Esophagus squamous epithelium (tissue), 5 donors: ENCODE measurements at regions not wholly inside any gene's neighbourhood (a gene's known extent, or its start where the extent isn't known, plus 50 kb on each side); places are given as distances from the start of the nearest gene placed in this dataset.

Experiments used
- DNase-seq: peaks from one replicate; lab custom pipeline; 2025; lab: John Stamatoyannopoulos, UW
- H3K27ac ChIP-seq, 4 donors: fragments of 200-600 bp; sonication (generic); one replicate each; pipeline ENCODE4 v1.5.1; 2016 to 2019; ENCODE audit warnings: mild to moderate bottlenecking in 1 of 4
- H3K27me3 ChIP-seq, 4 donors: fragments of 200-600 bp; sonication (generic); 1 replicate in 3 of 4; 2 replicates in 1 of 4; pipeline versions ENCODE4 v1.5.1 to v1.6.0; 2017 to 2021; ENCODE audit warnings: antibody characterized with exemption in 1 of 4
- H3K36me3 ChIP-seq, 3 donors: fragments of 200-600 bp; sonication (generic); one replicate each; pipeline ENCODE4 v1.5.1; 2016 to 2019
- H3K4me1 ChIP-seq, 3 donors: fragments of 200-600 bp; sonication (generic); one replicate each; pipeline ENCODE4 v1.5.1; 2017 to 2019
- H3K4me3 ChIP-seq, 4 donors: fragments of 200-600 bp; sonication (generic); 1 replicate in 3 of 4; 2 replicates in 1 of 4; pipeline ENCODE4 v1.5.1; 2016 to 2019; ENCODE audit warnings: mild to moderate bottlenecking in 2 of 4, moderate library complexity in 1 of 4
- H3K9me3 ChIP-seq, 3 donors: fragments of 200-600 bp; sonication (generic); one replicate each; pipeline ENCODE4 v1.5.1; 2016 to 2019
- POLR2A ChIP-seq, 4 donors: fragments of 450-650 bp; IDR thresholded peaks; one replicate each; pipeline ENCODE4 v1.6.1; 2017; ENCODE audit warnings: antibody characterized with exemption in 4 of 4, mild to moderate bottlenecking in 4 of 4, moderate library complexity in 3 of 4
- WGBS, 2 donors: methylation state at CpG; one replicate each; pipeline ENCODE4 v1.1.5; 2018; 5-methylcytosine and 5-hydroxymethylcytosine counted together
- intact Hi-C: fragments of 100-400 bp; cut with DNase I; formaldehyde crosslinking; loops from one replicate; pipeline ENCODE4 v1.15.0; 2022
- TF ChIP-seq, protein P1 (sequence below), 6 experiments: fragments of 450-650 bp in 4 of 6; fragments of 200-600 bp in 2 of 6; sonication (generic) in 2 of 6; IDR thresholded peaks; one replicate each; pipeline ENCODE4 v1.5.1; 2016 to 2019; ENCODE audit warnings: antibody characterized with exemption in 6 of 6, mild to moderate bottlenecking in 4 of 6, moderate library complexity in 4 of 6
- donor health status: DM: yes; HTN: yes; CAD: no.

DNA sequence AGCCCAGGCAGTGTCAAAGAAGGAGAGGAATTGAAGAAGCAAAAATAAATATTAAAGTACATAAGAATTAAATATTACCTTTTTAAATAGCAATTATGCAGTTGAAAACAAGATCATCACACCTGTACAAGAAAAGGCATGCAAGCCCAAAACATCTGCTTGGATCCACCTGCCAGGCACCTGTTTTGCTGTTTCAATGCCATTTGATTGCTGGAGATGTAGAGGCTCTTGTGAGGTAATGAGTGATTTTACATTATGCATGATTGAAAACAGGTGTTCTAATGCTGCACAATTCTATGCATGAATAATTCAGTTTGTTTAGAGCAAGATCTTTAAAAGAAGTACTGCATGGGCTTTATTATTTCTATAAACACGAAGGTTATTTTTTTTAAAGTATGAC is 700.6 kb upstream of the ZEB2 start:
- Histone ChIP-seq H3K36me3 (no peaks in the 10 kb centered on the region), H3K4me1 (no peaks in the 10 kb centered on the region), H3K9me3 (no peaks in the 10 kb centered on the region), H3K27ac (no peak overlapping the region), H3K4me3 (no peak overlapping the region), H3K27me3 (no peaks in the 10 kb centered on the region)
- 50 to 67% methylated on average over 1 of the region's 1 CpG for WGBS, 2 donors
- TF ChIP-seq, protein P1, sequence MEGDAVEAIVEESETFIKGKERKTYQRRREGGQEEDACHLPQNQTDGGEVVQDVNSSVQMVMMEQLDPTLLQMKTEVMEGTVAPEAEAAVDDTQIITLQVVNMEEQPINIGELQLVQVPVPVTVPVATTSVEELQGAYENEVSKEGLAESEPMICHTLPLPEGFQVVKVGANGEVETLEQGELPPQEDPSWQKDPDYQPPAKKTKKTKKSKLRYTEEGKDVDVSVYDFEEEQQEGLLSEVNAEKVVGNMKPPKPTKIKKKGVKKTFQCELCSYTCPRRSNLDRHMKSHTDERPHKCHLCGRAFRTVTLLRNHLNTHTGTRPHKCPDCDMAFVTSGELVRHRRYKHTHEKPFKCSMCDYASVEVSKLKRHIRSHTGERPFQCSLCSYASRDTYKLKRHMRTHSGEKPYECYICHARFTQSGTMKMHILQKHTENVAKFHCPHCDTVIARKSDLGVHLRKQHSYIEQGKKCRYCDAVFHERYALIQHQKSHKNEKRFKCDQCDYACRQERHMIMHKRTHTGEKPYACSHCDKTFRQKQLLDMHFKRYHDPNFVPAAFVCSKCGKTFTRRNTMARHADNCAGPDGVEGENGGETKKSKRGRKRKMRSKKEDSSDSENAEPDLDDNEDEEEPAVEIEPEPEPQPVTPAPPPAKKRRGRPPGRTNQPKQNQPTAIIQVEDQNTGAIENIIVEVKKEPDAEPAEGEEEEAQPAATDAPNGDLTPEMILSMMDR (IDR thresholded peaks at IDR 0.05): no peak
- TF ChIP-seq POLR2A (IDR thresholded peaks at IDR 0.05): no peak
- no peak for DNase-seq
- intact Hi-C loops: no loop called here

GRCh38 chr2:145207884-145208283 is 688.0 kb upstream of the ZEB2 start:
- no peak overlapping the region for H3K4me3 ChIP-seq
- TF ChIP-seq, protein P1 (IDR thresholded peaks at IDR 0.05): no peak
- no peak for TF ChIP-seq POLR2A (IDR thresholded peaks at IDR 0.05)
- WGBS, 2 donors: 80% methylated on average over 1 of the region's 1 CpG; no CpG with 5 or more reads in 1 of the 2 donors
- H3K27me3 ChIP-seq: no peaks in the 10 kb centered on the region
- no peaks in the 10 kb centered on the region for H3K4me1 ChIP-seq
- H3K36me3 ChIP-seq: no peaks in the 10 kb centered on the region
- intact Hi-C loops: no loop called here
- DNase-seq: no peak
- H3K27ac ChIP-seq: no peak overlapping the region
- H3K9me3 ChIP-seq: peaks cover 0 to 5% (median 0%) of the 10 kb centered on the region in 3 donors

DNA sequence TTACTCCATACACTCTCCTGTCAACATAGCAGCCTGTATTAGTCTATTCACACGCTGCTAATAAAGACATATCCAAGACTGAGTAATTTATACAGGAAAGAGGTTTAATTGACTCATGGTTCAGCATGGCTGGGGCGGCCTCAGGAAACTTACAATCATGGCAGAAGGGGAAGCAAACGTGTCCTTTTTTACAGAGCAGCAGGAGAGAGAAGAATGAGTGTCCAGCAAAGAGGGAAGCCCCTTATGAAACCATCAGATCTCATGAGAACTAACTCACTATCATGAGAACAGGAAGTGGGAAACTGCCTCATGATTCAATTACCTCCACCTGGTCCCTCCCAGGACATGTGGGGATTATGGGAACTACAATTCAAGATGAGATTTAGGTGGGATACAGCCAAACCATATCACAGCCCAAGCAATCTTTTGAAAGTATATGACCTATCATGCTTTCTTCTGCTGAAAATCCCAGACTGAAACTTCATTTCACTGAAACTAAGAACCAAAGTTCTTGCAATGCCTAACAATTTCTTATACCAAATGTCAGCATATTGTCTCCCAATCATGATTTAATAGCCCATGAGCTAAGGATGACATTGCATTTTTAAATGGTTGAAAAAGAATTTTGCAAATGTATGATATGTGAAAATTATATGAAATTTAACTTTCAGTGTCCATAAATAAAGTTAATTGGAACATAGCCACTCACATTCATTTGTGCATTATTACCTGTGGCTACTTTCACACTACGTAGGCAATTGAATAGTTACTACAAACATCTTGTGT is 686.8 kb upstream of the ZEB2 start:
- H3K9me3 ChIP-seq: peaks cover 0 to 5% (median 0%) of the 10 kb centered on the region in 3 donors
- intact Hi-C loops: no loop called here
- no peak overlapping the region for H3K4me3 ChIP-seq
- no peak for DNase-seq
- no peaks in the 10 kb centered on the region for H3K36me3 ChIP-seq
- TF ChIP-seq POLR2A (IDR thresholded peaks at IDR 0.05): no peak
- TF ChIP-seq, protein P1 (IDR thresholded peaks at IDR 0.05): no peak
- WGBS, 2 donors: 80 to 83% methylated on average over 4 of the region's 4 CpGs
- no peak overlapping the region for H3K27ac ChIP-seq
- no peaks in the 10 kb centered on the region for H3K27me3 ChIP-seq
- H3K4me1 ChIP-seq: no peaks in the 10 kb centered on the region

GRCh38 chr2:145203891-145204290 is 684.0 kb upstream of the ZEB2 start:
- Histone ChIP-seq H3K27ac (no peak overlapping the region), H3K27me3 (no peaks in the 10 kb centered on the region), H3K4me3 (no peak overlapping the region), H3K36me3 (no peaks in the 10 kb centered on the region), H3K4me1 (no peaks in the 10 kb centered on the region), H3K9me3 (no peaks in the 10 kb centered on the region)
- no peak for TF ChIP-seq POLR2A (IDR thresholded peaks at IDR 0.05)
- TF ChIP-seq, protein P1 (IDR thresholded peaks at IDR 0.05): no peak
- intact Hi-C loops: no loop called here
- 88 to 92% methylated on average over 2 of the region's 2 CpGs for WGBS, 2 donors
- DNase-seq: no peak

GRCh38 chr2:145199827-145200706 is 680.1 kb upstream of the ZEB2 start:
- no peaks in the 10 kb centered on the region for H3K36me3 ChIP-seq
- H3K4me1 ChIP-seq: no peaks in the 10 kb centered on the region
- TF ChIP-seq POLR2A (IDR thresholded peaks at IDR 0.05): no peak
- TF ChIP-seq, protein P1 (IDR thresholded peaks at IDR 0.05): no peak
- H3K27ac ChIP-seq: no peak overlapping the region
- H3K4me3 ChIP-seq: no peak overlapping the region
- DNase-seq: no peak
- H3K27me3 ChIP-seq: no peaks in the 10 kb centered on the region
- WGBS, 2 donors: 81 to 82% methylated on average over 6 of the region's 6 CpGs
- no peaks in the 10 kb centered on the region for H3K9me3 ChIP-seq
- intact Hi-C loops: no loop called here
